Right atrium auricular region (tissue), 2 donors: ENCODE measurements at regions not wholly inside any gene's neighbourhood (a gene's known extent, or its start where the extent isn't known, plus 50 kb on each side); places are given as distances from the start of the nearest gene placed in this dataset.

Experiments used
- DNase-seq: peaks from one replicate; pipeline ENCODE4 v3.0.0-alpha.2; 2019; ENCODE audit warnings: low spot score
- H3K27ac ChIP-seq, 2 donors: fragments of 200-600 bp; sonication (generic); 1 replicate in 1 of 2; 2 replicates in 1 of 2; pipeline ENCODE4 v1.5.1; 2016 to 2019
- H3K27me3 ChIP-seq, 2 donors: fragments of 200-600 bp; sonication (generic); one replicate each; pipeline versions ENCODE4 v1.5.1 to v1.6.0; 2017 to 2019
- H3K36me3 ChIP-seq: fragments of 200-600 bp; sonication (generic); one replicate; pipeline ENCODE4 v1.5.1; 2016
- H3K4me1 ChIP-seq, 2 donors: fragments of 200-600 bp; sonication (generic); one replicate each; pipeline versions ENCODE4 v1.5.1 to v1.6.0; 2017 to 2019
- H3K4me3 ChIP-seq, 2 donors: fragments of 200-600 bp; sonication (generic); 1 replicate in 1 of 2; 2 replicates in 1 of 2; pipeline ENCODE4 v1.5.1; 2017 to 2019; ENCODE audit warnings: mild to moderate bottlenecking in 1 of 2, moderate library complexity in 1 of 2
- H3K9me3 ChIP-seq, 2 donors: fragments of 200-600 bp; sonication (generic); one replicate each; pipeline ENCODE4 v1.5.1; 2019
- CTCF ChIP-seq, 2 donors: fragments of 200-600 bp; sonication (generic); IDR thresholded peaks; one replicate each; pipeline ENCODE4 v1.5.1; 2019; ENCODE audit warnings: antibody characterized with exemption in 2 of 2

GRCh38 chr17:73943416-73944110 lies 259.9 kb upstream of the RPL38 start:
- H3K4me1 ChIP-seq = no peaks in the 10 kb centered on the region
- H3K36me3 ChIP-seq = no peaks in the 10 kb centered on the region
- H3K4me3 ChIP-seq = no peak overlapping the region
- TF ChIP-seq CTCF (IDR thresholded peaks at IDR 0.05) = no peak
- no peaks in the 10 kb centered on the region for H3K27me3 ChIP-seq
- H3K9me3 ChIP-seq = no peaks in the 10 kb centered on the region
- peak; percentile 16 for DNase-seq
- H3K27ac ChIP-seq = no peak overlapping the region

GRCh38 chr17:73944366-73944765 lies 259.1 kb upstream of the RPL38 start:
- Histone ChIP-seq H3K4me1 (no peaks in the 10 kb centered on the region), H3K4me3 (no peak overlapping the region), H3K9me3 (no peaks in the 10 kb centered on the region), H3K27ac (no peak overlapping the region), H3K36me3 (no peaks in the 10 kb centered on the region), H3K27me3 (no peaks in the 10 kb centered on the region)
- TF ChIP-seq CTCF (IDR thresholded peaks at IDR 0.05) = no peak
- peak; percentile 16 for DNase-seq

GRCh38 chr17:73947281-73947965 lies 256.1 kb upstream of the RPL38 start:
- no peak for TF ChIP-seq CTCF (IDR thresholded peaks at IDR 0.05)
- Histone ChIP-seq H3K27ac (no peak overlapping the region), H3K4me1 (peaks cover 0 to 7% of the 10 kb centered on the region in 2 donors), H3K9me3 (no peaks in the 10 kb centered on the region), H3K36me3 (no peaks in the 10 kb centered on the region), H3K4me3 (no peak overlapping the region), H3K27me3 (peaks cover 4 to 6% of the 10 kb centered on the region in 2 donors)
- DNase-seq = peak; percentile 13

- H3K36me3 ChIP-seq = no peaks in the 10 kb centered on the region
- no peaks in the 10 kb centered on the region for H3K9me3 ChIP-seq
- no peak overlapping the region for H3K4me3 ChIP-seq
- no peak overlapping the region for H3K27ac ChIP-seq
- peaks cover 7 to 11% of the 10 kb centered on the region in 2 donors for H3K27me3 ChIP-seq
- H3K4me1 ChIP-seq = peaks cover 0 to 12% of the 10 kb centered on the region in 2 donors
- no peak for DNase-seq
- no peak for TF ChIP-seq CTCF (IDR thresholded peaks at IDR 0.05)
Observed at GRCh38 chr17:73947966-73948355, 255.5 kb upstream of the RPL38 start.

- no peak overlapping the region for H3K4me3 ChIP-seq
- H3K27me3 ChIP-seq = peaks cover 7 to 11% of the 10 kb centered on the region in 2 donors
- H3K9me3 ChIP-seq = no peaks in the 10 kb centered on the region
- peaks cover 0 to 15% of the 10 kb centered on the region in 2 donors for H3K4me1 ChIP-seq
- no peak for TF ChIP-seq CTCF (IDR thresholded peaks at IDR 0.05)
- no peak for DNase-seq
- H3K36me3 ChIP-seq = no peaks in the 10 kb centered on the region
- H3K27ac ChIP-seq = no peak overlapping the region
Observed at GRCh38 chr17:73949903-73950592, 253.4 kb upstream of the RPL38 start.
